Nephron (organoid): ENCODE measurements at regions not wholly inside any gene's neighbourhood (a gene's known extent, or its start where the extent isn't known, plus 50 kb on each side); places are given as distances from the start of the nearest gene placed in this dataset.

Experiments
- H3K27ac Mint-ChIP-seq, 3 experiments: 2 replicates each; pipeline ENCODE4 v1.8.0; 2020; ENCODE audit warnings: mixed read lengths in 3 of 3, mild to moderate bottlenecking in 2 of 3, moderate library complexity in 1 of 3
- H3K27me3 Mint-ChIP-seq: 2 replicates; pipeline ENCODE4 v1.8.0; 2021; ENCODE audit warnings: low read depth, mild to moderate bottlenecking, moderate library complexity, mixed read lengths
- H3K36me3 Mint-ChIP-seq: 2 replicates; pipeline ENCODE4 v1.8.0; 2020; ENCODE audit warnings: low read depth, mixed read lengths
- H3K4me1 Mint-ChIP-seq: 2 replicates; pipeline ENCODE4 v1.8.0; 2020; ENCODE audit warnings: mixed read lengths
- H3K4me3 Mint-ChIP-seq, 3 experiments: 2 replicates each; pipeline ENCODE4 v1.8.0; 2020; ENCODE audit warnings: mild to moderate bottlenecking in 3 of 3, mixed read lengths in 3 of 3, moderate library complexity in 2 of 3
- H3K9me3 Mint-ChIP-seq: 2 replicates; pipeline ENCODE4 v1.8.0; 2020; ENCODE audit warnings: mixed read lengths
- CTCF ChIP-seq, 3 experiments: fragments of 200-600 bp; sonication (generic); IDR thresholded peaks; one replicate each; pipeline ENCODE4 v1.5.0; 2021; ENCODE audit warnings: antibody characterized with exemption in 3 of 3; ENCODE audit not compliant: unreplicated experiment in 3 of 3

DNA sequence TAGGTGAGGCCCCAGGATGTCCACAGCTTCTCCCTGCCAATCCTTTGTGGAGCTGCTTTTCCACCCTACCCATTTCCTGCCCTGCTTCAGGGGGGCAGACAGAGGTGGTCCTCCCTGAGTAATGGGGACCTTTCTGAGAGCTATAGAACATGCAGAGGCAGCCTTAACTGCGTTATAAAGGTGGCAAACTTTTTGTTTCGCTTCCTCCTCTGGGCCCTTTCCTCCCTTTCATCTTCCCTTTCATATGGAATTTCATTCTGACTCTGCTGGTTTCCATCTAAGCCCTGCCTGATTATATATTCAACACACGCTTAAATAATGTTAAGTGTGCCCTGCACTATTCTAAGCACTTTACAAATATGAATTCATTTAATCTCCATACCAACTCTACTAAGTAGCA lies 169.3 kb upstream of the E2F8 start:
- Mint-ChIP-seq H3K4me3 (no peak overlapping the region), H3K27ac (peak overlapping the region in 1 of 3 experiments; percentile 25), H3K4me1 (peaks cover 15% of the 10 kb centered on the region), H3K36me3 (no peaks in the 10 kb centered on the region), H3K27me3 (peaks cover 47% of the 10 kb centered on the region), H3K9me3 (peaks cover 10% of the 10 kb centered on the region)
- no peak for TF ChIP-seq CTCF (IDR thresholded peaks at IDR 0.05; ENCODE audit: unreplicated experiment in 3 of 3)

GRCh38 chr11:19409307-19409706 lies 168.6 kb upstream of the E2F8 start:
- H3K27ac Mint-ChIP-seq = peak overlapping the region in 1 of 3 experiments; percentile 30
- no peak for TF ChIP-seq CTCF (IDR thresholded peaks at IDR 0.05; ENCODE audit: unreplicated experiment in 3 of 3)
- H3K36me3 Mint-ChIP-seq = no peaks in the 10 kb centered on the region
- H3K4me3 Mint-ChIP-seq = no peak overlapping the region
- peaks cover 43% of the 10 kb centered on the region for H3K27me3 Mint-ChIP-seq
- peaks cover 3% of the 10 kb centered on the region for H3K9me3 Mint-ChIP-seq
- H3K4me1 Mint-ChIP-seq = peaks cover 15% of the 10 kb centered on the region

DNA sequence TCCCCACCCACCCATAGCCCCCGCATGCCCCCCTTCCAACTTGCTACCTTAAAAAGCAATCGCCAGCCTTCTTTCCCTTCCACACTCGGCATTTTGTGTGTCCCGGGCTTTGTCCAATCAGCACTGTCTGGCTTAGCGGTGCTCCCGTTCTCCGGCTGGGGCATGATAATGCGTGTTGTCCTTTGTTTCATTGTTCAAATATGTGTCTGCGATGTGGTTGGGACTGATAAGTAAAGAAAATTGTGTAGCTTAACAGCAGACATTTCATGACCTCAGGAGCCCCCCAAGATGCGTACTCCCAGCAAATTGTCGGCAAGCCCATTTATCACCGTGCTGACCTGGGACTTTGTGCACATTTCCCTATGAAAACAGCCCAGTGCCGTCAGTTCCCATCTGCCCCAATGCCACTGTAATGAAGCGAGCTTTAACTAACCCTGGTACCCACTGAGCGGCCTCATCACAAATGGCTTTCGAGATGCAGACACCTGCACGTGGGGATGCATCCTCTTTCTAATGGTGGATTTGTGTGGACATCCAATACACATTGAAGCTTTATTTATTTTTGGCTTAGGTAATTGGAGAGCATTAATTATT lies 167.0 kb upstream of the E2F8 start:
- Mint-ChIP-seq H3K27me3 (peaks cover 37% of the 10 kb centered on the region), H3K4me3 (no peak overlapping the region), H3K36me3 (no peaks in the 10 kb centered on the region), H3K27ac (no peak overlapping the region), H3K9me3 (no peaks in the 10 kb centered on the region), H3K4me1 (peaks cover 15% of the 10 kb centered on the region)
- TF ChIP-seq CTCF (IDR thresholded peaks at IDR 0.05; ENCODE audit: unreplicated experiment in 3 of 3) = no peak

DNA sequence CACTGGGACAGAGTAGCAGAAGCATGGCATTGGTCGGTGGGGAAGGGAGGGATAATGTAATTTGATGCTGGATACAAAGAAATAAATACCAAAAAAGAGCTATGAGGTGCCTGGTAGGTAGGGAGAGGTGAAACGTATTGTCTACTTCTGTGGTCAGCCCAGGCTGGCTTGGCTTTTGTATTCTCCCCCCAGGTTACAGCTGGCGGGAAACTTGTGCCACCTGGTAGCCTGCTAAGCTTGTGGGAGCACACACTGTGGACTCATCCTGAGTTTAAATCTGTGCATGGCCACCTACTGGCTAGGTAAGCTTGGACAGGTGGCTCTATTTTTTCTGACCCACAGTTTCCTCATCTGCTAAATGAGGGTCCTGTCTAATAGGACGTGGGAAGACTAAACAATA lies 165.2 kb upstream of the E2F8 start:
- Mint-ChIP-seq H3K27me3 (peaks cover 22% of the 10 kb centered on the region), H3K9me3 (no peaks in the 10 kb centered on the region), H3K4me3 (no peak overlapping the region), H3K27ac (no peak overlapping the region), H3K4me1 (peaks cover 15% of the 10 kb centered on the region), H3K36me3 (no peaks in the 10 kb centered on the region)
- no peak for TF ChIP-seq CTCF (IDR thresholded peaks at IDR 0.05; ENCODE audit: unreplicated experiment in 3 of 3)

- Mint-ChIP-seq H3K4me1 (peaks cover 10% of the 10 kb centered on the region), H3K27me3 (peaks cover 16% of the 10 kb centered on the region), H3K36me3 (no peaks in the 10 kb centered on the region), H3K27ac (no peak overlapping the region), H3K9me3 (no peaks in the 10 kb centered on the region), H3K4me3 (no peak overlapping the region)
- TF ChIP-seq CTCF (IDR thresholded peaks at IDR 0.05; ENCODE audit: unreplicated experiment in 3 of 3) = no peak
These were observed 164.0 kb upstream of the E2F8 start for GRCh38 chr11:19404787-19405186.

DNA sequence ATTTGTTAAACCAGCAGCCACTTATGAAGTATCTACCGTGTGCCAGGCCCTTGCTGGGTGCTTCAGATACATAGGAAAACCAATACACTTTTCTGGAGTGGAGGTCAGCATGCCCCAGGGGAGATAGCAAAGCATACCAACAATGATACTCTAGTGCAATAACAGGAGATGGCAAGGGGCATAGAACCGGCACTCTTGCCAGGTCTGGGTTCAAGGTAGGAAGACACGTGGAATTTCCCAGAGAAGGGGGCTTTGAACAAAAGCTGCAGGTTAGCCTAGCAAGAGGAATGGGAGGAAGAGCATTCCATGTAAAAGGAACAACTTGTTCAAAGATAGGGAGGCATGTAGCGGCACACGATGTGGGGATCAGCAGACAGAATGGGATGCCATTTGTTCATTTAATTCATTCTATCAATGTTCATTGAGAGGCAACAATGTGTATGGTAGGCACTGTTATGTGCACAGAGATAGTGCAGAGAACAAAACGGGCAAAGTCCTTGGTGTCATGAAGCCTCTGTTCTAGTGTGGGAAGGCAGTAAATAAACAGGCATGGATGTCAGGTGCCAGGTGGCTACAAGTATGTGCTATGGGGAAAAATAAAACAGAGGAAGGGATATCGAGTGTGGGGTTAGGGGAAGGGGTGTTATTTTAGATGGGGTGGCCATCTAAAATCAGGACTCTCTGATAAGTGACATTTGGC lies 162.6 kb upstream of the E2F8 start:
- Mint-ChIP-seq H3K4me1 (peaks cover 4% of the 10 kb centered on the region), H3K36me3 (no peaks in the 10 kb centered on the region), H3K4me3 (no peak overlapping the region), H3K27ac (no peak overlapping the region), H3K9me3 (no peaks in the 10 kb centered on the region), H3K27me3 (peaks cover 16% of the 10 kb centered on the region)
- TF ChIP-seq CTCF (IDR thresholded peaks at IDR 0.05; ENCODE audit: unreplicated experiment in 3 of 3) = no peak
